Uterus (tissue), 2 donors: ENCODE measurements at regions not wholly inside any gene's neighbourhood (a gene's known extent, or its start where the extent isn't known, plus 50 kb on each side); places are given as distances from the start of the nearest gene placed in this dataset.

ENCODE experiments used
- POLR2A ChIP-seq, 2 donors: fragments of 450-650 bp; IDR thresholded peaks; one replicate each; pipeline ENCODE4 v1.6.1; 2016; ENCODE audit warnings: antibody characterized with exemption in 2 of 2, mild to moderate bottlenecking in 1 of 2, moderate library complexity in 1 of 2
- TF ChIP-seq, protein P1 (sequence below), 4 experiments: fragments of 200-600 bp in 2 of 4; fragments of 450-650 bp in 2 of 4; sonication (generic) in 2 of 4; IDR thresholded peaks; one replicate each; pipeline ENCODE4 v1.5.1; 2016 to 2019; ENCODE audit warnings: antibody characterized with exemption in 4 of 4, mild to moderate bottlenecking in 2 of 4, moderate library complexity in 1 of 4

DNA sequence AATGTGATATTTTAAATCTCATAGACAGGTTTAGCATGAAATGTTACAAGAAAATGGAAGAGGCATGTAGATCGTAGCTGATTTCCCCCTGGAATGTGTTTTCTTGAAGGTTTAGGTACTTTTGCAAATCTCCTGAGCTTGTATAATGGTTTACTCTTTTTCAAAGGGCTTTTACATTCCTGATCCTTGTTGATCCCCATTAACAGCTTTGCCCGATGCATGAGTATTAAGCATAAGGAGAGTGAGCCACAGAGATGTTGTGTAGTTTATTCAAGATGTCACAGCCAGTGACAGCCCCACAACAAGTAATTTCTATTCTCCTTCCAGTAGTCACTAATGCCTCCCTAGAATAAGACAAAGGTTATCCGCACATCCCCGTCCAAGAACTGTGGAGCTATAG is 103.7 kb downstream of the SKIDA1 start:
- TF ChIP-seq, protein P1, sequence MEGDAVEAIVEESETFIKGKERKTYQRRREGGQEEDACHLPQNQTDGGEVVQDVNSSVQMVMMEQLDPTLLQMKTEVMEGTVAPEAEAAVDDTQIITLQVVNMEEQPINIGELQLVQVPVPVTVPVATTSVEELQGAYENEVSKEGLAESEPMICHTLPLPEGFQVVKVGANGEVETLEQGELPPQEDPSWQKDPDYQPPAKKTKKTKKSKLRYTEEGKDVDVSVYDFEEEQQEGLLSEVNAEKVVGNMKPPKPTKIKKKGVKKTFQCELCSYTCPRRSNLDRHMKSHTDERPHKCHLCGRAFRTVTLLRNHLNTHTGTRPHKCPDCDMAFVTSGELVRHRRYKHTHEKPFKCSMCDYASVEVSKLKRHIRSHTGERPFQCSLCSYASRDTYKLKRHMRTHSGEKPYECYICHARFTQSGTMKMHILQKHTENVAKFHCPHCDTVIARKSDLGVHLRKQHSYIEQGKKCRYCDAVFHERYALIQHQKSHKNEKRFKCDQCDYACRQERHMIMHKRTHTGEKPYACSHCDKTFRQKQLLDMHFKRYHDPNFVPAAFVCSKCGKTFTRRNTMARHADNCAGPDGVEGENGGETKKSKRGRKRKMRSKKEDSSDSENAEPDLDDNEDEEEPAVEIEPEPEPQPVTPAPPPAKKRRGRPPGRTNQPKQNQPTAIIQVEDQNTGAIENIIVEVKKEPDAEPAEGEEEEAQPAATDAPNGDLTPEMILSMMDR (IDR thresholded peaks at IDR 0.05) = no peak
- TF ChIP-seq POLR2A (IDR thresholded peaks at IDR 0.05) = no peak
